GM23338 (cell line): ENCODE measurements at regions not wholly inside any gene's neighbourhood (a gene's known extent, or its start where the extent isn't known, plus 50 kb on each side); places are given as distances from the start of the nearest gene placed in this dataset.

ENCODE experiments used
- ATAC-seq: fragments of 200-7000 bp; cut with Tn5 transposase; 3 replicates; pipeline ENCODE4 v1.9.1; 2020
- DNase-seq: peaks from one replicate; pipeline ENCODE4 v3.0.0-alpha.2; 2015; ENCODE audit warnings: low spot score
- H2AFZ ChIP-seq: fragments of 200-600 bp; sonication (generic); 2 replicates; pipeline ENCODE4 v1.8.0; 2016; ENCODE audit warnings: antibody characterized with exemption, mild to moderate bottlenecking, moderate library complexity
- H3F3A ChIP-seq: fragments of 200-600 bp; sonication (generic); replicated peaks from 2 replicates; pipeline ENCODE4 v1.8.0; 2017; ENCODE audit warnings: antibody characterized with exemption, mixed run types, low read depth
- H3K27ac ChIP-seq: fragments of 200-600 bp; sonication (generic); 2 replicates; pipeline ENCODE4 v1.6.1; 2016; ENCODE audit warnings: low read depth
- H3K27me3 ChIP-seq: fragments of 200-600 bp; sonication (generic); 2 replicates; pipeline ENCODE4 v1.8.0; 2016; ENCODE audit warnings: mild to moderate bottlenecking, mixed run types, moderate library complexity; ENCODE audit not compliant: insufficient read depth
- H3K36me3 ChIP-seq: fragments of 200-600 bp; sonication (generic); 2 replicates; pipeline ENCODE4 v1.8.0; 2016; ENCODE audit warnings: mild to moderate bottlenecking; ENCODE audit not compliant: insufficient read depth
- H3K4me1 ChIP-seq: fragments of 200-600 bp; sonication (generic); 2 replicates; pipeline ENCODE4 v1.8.0; 2016; ENCODE audit warnings: mild to moderate bottlenecking, moderate library complexity; ENCODE audit not compliant: insufficient read depth
- H3K4me2 ChIP-seq: fragments of 200-600 bp; sonication (generic); 2 replicates; pipeline ENCODE4 v1.7.1; 2017; ENCODE audit warnings: mixed run types
- H3K4me3 ChIP-seq: fragments of 200-600 bp; sonication (generic); 2 replicates; pipeline ENCODE4 v1.6.1; 2016; ENCODE audit warnings: mixed run types
- H3K79me2 ChIP-seq: fragments of 200-600 bp; sonication (generic); replicated peaks from 2 replicates; pipeline ENCODE4 v1.8.0; 2017; ENCODE audit warnings: mild to moderate bottlenecking; ENCODE audit not compliant: insufficient read depth
- H3K9me2 ChIP-seq: fragments of 200-600 bp; sonication (generic); 2 replicates; pipeline ENCODE4 v1.8.0; 2017; ENCODE audit not compliant: insufficient read depth
- H4K20me1 ChIP-seq: fragments of 200-600 bp; sonication (generic); replicated peaks from 2 replicates; pipeline ENCODE4 v1.8.0; 2017; ENCODE audit warnings: mild to moderate bottlenecking; ENCODE audit not compliant: insufficient read depth
- H3K27ac Mint-ChIP-seq: 2 replicates; pipeline ENCODE4 v1.8.0; 2020; ENCODE audit warnings: inconsistent platforms, mild to moderate bottlenecking, moderate library complexity, mixed read lengths
- H3K27me3 Mint-ChIP-seq: 3 replicates; pipeline ENCODE4 v1.8.0; 2022; ENCODE audit warnings: low read depth, mild to moderate bottlenecking, moderate library complexity, mixed read lengths, inconsistent platforms; ENCODE audit not compliant: insufficient read depth, poor library complexity
- H3K36me3 Mint-ChIP-seq: 3 replicates; pipeline ENCODE4 v1.8.0; 2021; ENCODE audit warnings: low read depth, mild to moderate bottlenecking, inconsistent platforms, moderate library complexity, mixed read lengths
- H3K4me1 Mint-ChIP-seq: 3 replicates; pipeline ENCODE4 v1.8.0; 2020; ENCODE audit warnings: mild to moderate bottlenecking, inconsistent platforms, mixed read lengths
- H3K4me3 Mint-ChIP-seq: 3 replicates; pipeline ENCODE4 v1.8.0; 2021; ENCODE audit warnings: moderate library complexity, mild to moderate bottlenecking, inconsistent platforms, mixed read lengths
- H3K9me3 Mint-ChIP-seq: 3 replicates; pipeline ENCODE4 v1.8.0; 2020; ENCODE audit warnings: moderate library complexity, mild to moderate bottlenecking, inconsistent platforms, mixed read lengths
- CREB1 ChIP-seq: fragments of 250-450 bp; sonication (Bioruptor Pico); IDR thresholded peaks from 2 replicates; pipeline ENCODE4 v1.5.0; 2020; ENCODE audit warnings: low read depth, mild to moderate bottlenecking, moderate library complexity
- CTCF ChIP-seq, 2 experiments: fragments of 200-600 bp in 1 of 2; sonication (generic) in 1 of 2; conservative IDR thresholded peaks; 2 replicates each; pipeline versions ENCODE4 v1.5.1 to v1.6.1; 2016 to 2017; ENCODE audit warnings: antibody characterized with exemption in 2 of 2, low read depth in 2 of 2, mild to moderate bottlenecking in 2 of 2, moderate library complexity in 1 of 2
- EZH2 ChIP-seq: fragments of 200-600 bp; sonication (generic); IDR thresholded peaks from one replicate; pipeline ENCODE4 v1.8.0; 2017; ENCODE audit warnings: antibody characterized with exemption, mild to moderate bottlenecking, low read depth; ENCODE audit not compliant: unreplicated experiment
- NANOG ChIP-seq: IDR thresholded peaks from 2 replicates; pipeline ENCODE4 v1.6.1; 2016; ENCODE audit warnings: antibody characterized with exemption, borderline replicate concordance
- POLR2AphosphoS5 ChIP-seq: IDR thresholded peaks from 2 replicates; pipeline ENCODE4 v1.6.1; 2016; ENCODE audit warnings: antibody characterized with exemption, low read depth
- REST ChIP-seq: IDR thresholded peaks from one replicate; pipeline ENCODE4 v1.6.1; 2018; ENCODE audit warnings: antibody characterized with exemption; ENCODE audit not compliant: unreplicated experiment
- STAT1 ChIP-seq: IDR thresholded peaks from one replicate; pipeline ENCODE4 v1.6.1; 2016; ENCODE audit warnings: antibody characterized with exemption; ENCODE audit not compliant: unreplicated experiment
- ZNF331 ChIP-seq: fragments of 250-450 bp; sonication (Bioruptor Pico); IDR thresholded peaks from 2 replicates; pipeline ENCODE4 v1.5.0; 2020; ENCODE audit warnings: low read depth, mild to moderate bottlenecking, moderate library complexity

- Histone ChIP-seq H3K4me3 (no peak overlapping the region), H3K4me2 (no peak overlapping the region), H3K36me3 (no peaks in the 10 kb centered on the region), H3K4me1 (no peaks in the 10 kb centered on the region), H3K27me3 (no peaks in the 10 kb centered on the region), H2AFZ (no peak overlapping the region), H3K9me2 (no peaks in the 10 kb centered on the region), H4K20me1 (no peaks in the 10 kb centered on the region), H3K79me2 (no peaks in the 10 kb centered on the region), H3F3A (no peaks in the 10 kb centered on the region), H3K27ac (no peak overlapping the region)
- H3K27ac Mint-ChIP-seq: no peak overlapping the region
- ATAC-seq: no peak
- H3K27me3 Mint-ChIP-seq: no peaks in the 10 kb centered on the region
- DNase-seq: no peak
- H3K36me3 Mint-ChIP-seq: no peaks in the 10 kb centered on the region
- no peak overlapping the region for H3K4me3 Mint-ChIP-seq
- no peaks in the 10 kb centered on the region for H3K9me3 Mint-ChIP-seq
- H3K4me1 Mint-ChIP-seq: no peaks in the 10 kb centered on the region
- TF ChIP-seq POLR2AphosphoS5 (no peak), REST (no peak)
Measured at GRCh38 chr1:192059407-192059806, 98.9 kb upstream of the RGS18 start.

- Mint-ChIP-seq H3K27me3 (no peaks in the 10 kb centered on the region), H3K4me1 (no peaks in the 10 kb centered on the region), H3K36me3 (no peaks in the 10 kb centered on the region), H3K9me3 (no peaks in the 10 kb centered on the region), H3K27ac (no peak overlapping the region), H3K4me3 (no peak overlapping the region)
- no peak for ATAC-seq
- H4K20me1 ChIP-seq: no peaks in the 10 kb centered on the region
- H3K79me2 ChIP-seq: no peaks in the 10 kb centered on the region
- no peaks in the 10 kb centered on the region for H3K4me1 ChIP-seq
- no peaks in the 10 kb centered on the region for H3K9me2 ChIP-seq
- DNase-seq: peak; percentile 21
- no peak overlapping the region for H2AFZ ChIP-seq
- H3K36me3 ChIP-seq: no peaks in the 10 kb centered on the region
- H3K4me3 ChIP-seq: no peak overlapping the region
- H3K27ac ChIP-seq: no peak overlapping the region
- no peak overlapping the region for H3K4me2 ChIP-seq
- H3F3A ChIP-seq: no peaks in the 10 kb centered on the region
- no peaks in the 10 kb centered on the region for H3K27me3 ChIP-seq
- no peak for TF ChIP-seq POLR2AphosphoS5
- no peak for TF ChIP-seq ZNF331 (CRISPR knock-in tag)
- no peak for TF ChIP-seq CREB1 (CRISPR knock-in tag)
- no peak for TF ChIP-seq REST
- TF ChIP-seq EZH2: no peak
- no peak for TF ChIP-seq STAT1
- TF ChIP-seq CTCF (conservative IDR thresholded peaks at IDR 0.05; ENCODE audit: low read depth in 2 of 2): no peak
- TF ChIP-seq NANOG: no peak
Measured at GRCh38 chr1:192061556-192061955, 96.7 kb upstream of the RGS18 start.
